Fibroblast of skin of right quadriceps (primary cell): ENCODE measurements at regions not wholly inside any gene's neighbourhood (a gene's known extent, or its start where the extent isn't known, plus 50 kb on each side); places are given as distances from the start of the nearest gene placed in this dataset.
"Not testable (repeated sequence)": the region's sequence is repeated elsewhere in the genome, so short reads cannot be mapped to it uniquely, and the experiment has no call there.

Experiments used
- DNase-seq: peaks from one replicate; pipeline ENCODE4 v3.0.0-alpha.2; 2013

DNA sequence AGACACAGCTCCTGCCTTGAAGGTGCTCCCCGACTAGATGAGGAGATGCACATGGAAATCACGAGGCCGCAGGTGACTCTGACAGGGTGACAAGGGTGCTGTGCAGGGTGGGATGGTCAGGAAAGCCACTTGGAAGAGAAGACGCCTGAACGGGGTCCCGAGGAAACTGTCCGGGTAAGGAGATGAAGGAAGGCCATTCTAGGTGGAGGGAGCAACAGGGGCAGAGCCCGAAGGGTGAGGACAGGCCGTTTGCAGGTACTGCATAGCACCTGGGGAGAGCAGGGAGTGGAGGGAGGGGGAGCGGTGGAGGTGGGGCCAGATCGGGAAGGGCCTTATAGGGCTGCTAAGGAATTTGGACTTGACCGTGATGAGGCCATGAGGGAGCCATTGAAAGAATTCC lies 105.6 kb upstream of the DLG1 start:
- no peak for DNase-seq

DNA sequence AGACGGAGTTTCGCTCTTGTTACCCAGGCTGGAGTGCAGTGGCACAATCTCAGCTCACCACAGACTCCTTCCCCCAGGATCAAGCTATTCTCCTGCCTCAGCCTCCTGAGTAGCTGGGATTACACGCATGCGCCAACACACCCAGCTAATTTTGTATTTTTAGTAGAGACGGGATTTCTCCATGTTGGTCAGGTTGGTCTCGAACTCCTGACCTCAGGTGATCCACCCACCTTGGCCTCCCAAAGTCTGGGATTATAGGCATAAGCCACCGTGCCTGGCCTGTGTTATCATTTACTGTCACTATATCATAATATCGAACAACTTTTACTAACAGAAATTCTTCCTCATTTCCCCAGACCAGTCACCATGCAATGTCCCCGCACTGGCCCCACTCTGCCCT lies 104.0 kb upstream of the DLG1 start:
- not testable (repeated sequence) for DNase-seq

DNA sequence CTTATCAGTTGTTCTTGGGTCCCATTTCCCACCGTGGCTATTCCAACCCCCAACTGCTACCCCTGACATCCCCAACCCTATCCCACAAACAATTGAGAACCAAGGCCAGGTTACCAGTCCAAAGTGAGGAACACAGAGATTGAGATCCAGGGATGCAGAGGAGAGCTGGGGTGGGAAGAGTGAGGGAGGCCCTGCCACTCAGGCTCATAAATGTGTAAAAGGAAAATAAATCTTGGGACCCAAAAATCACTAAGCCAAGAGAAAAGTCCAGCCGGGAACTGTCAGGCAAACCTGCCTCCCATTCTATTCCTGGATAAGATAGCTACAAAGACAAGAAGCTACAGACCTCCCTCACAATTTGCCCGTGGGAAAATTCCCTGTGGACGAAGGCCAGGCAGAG lies 101.1 kb upstream of the DLG1 start:
- no peak for DNase-seq

DNA sequence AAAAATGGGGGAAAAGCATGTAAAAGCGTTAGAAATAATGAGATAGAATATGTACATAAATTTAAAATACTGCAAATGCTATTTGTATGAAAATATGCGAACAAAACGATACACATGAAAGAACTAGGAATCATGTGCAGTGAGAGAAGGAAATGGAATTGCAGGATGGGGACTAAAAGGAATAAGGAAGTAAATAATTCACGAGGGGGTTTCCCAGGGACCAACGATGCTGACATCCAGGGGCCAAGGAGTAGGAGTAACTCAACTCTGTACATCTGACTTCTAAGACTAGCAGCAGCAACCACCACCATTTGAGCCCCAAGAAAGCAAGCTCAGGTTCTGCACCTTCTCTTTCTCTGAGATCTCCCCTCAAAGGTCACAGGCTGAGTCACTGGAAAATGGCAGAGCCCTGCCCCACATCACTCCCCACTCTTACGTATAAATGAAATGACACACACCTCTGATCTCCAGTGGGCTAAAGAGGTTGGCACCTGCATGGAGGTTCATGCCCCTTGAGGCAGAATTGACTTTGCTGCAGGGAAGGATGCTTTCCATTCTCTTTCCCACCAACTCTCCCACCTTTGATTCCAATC lies 100.0 kb upstream of the DLG1 start:
- DNase-seq = no peak

DNA sequence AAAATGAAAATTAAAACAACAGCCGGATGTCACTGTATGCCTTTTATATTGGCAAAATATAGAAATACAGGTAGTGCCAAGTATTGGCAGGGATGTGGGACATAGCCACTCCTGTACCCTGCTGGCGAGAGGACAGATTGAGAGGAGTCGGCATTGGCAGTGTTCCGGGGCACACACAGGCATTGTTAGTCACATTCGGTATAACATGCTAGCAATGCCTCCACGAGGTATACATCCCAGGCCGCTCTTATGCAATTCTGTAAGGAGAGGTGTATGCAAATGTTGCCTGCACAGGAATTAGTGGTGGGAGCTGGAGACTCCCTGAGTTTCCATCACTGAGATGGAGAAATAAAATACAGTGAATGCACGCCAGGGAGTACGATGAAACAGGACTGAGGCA lies 99.4 kb upstream of the DLG1 start:
- DNase-seq = no peak

DNA sequence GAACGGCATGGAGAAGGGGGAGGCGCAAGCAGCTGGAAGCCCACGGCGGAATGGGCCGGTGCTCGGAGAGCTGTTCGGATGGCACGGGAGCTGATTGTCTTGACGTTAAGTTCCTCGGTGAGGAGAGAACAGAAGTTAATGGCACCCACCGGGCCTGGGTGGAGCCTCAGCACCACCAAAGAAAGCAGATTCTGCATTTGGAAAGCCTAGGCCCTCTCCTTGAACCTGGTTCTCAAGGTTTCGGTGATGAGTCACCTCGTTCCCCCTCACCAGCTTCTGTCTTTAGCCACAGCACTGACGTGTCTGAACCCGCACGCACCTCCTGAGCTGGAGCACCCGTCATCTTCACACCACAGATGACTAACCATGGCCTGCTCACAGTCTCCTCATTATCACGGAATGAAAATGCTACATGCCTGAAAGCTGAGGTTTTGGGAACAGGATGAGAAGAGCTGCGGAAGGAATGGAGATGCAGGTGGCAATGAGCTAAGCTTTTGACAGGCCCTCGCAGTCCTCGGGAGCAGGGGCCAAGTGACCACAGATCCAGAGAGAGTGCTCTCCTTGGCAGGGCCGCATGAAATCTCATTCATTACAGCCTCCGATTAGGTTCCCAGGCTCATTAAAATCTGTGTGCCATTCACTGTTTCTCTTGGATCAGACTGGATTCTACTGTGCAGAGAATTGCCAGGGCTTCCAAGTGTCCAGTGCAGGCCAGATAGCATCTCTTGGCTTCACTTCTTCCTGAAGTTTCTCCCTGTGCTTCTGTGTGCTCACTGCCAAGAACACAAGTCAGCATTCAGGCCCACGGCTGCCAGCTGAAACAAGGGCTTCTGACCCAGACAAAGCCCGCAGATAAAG lies 96.3 kb upstream of the DLG1 start:
- peak; percentile 100 for DNase-seq

DNA sequence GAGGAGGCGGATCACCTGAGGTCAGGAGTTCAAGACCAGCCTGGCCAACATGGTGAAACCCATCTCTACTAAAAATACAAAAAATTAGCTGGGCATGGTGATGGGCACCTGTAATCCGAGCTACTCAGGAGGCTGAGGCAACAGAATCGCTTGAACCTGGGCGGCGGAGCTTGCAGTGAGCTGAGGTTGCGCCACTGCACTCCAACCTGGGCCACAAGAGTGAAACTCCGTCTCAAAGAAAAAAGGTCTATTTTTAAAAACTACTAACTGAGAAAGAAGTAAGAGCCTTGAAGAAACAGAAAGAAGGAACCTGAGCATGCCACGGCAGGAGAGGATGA lies 95.7 kb upstream of the DLG1 start:
- not testable (repeated sequence) for DNase-seq

DNA sequence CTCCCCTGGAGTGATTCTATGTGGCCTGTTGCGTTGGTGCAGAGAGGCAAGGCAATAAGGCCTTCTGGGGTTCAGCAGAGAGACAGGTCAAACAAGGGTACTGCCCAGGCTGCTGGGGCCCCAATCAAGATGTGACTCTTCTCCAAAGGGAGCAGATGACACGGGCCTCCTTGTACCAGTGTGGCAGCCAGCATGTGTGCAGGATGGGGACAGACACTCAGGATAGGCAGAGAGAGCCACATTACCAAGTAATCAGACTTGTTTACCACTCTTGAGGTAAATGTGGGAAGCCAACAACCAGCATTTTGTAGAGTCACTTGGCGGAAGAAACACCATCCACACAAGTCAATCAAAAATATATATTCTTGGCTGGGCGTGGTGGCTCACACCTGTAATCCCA lies 95.3 kb upstream of the DLG1 start:
- DNase-seq = no peak

DNA sequence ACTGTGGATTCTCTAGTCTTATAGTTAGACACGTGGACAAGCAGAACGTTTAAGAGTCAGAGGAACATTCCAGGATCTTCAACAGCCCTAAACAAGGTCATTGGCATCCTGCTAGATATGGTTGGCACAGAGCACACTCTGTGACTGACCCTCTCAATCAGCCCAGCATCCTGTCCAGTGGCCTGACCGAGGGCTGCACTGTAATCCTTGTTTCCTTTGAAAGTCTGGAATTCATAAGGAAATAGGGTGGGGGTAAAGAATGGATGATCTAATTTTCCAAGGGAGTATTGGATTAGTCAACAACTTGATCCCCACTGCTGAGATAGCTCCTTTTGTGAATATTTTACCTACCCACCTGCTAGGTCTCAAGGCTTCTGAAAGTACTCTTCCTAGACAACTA lies 94.5 kb upstream of the DLG1 start:
- peak; percentile 22 for DNase-seq

DNA sequence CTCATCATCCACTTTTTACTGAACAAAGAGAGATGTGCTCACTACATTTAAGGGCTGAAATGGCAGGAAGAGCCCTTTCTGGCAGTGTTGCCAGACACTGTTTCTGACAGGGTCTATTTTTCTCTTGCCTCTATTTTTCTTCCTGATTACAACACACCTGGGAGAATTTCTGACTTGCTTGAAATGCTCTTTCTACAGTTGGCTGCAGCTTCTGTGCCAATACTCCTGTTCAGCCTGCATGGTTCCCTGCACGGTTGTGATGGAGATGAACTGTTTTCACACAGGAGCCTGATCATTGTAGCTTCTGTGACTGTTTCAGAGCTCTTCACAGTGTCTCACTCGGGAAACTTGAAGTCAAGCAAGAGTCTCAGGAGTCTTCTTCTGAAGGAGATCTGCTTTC lies 83.0 kb upstream of the DLG1 start:
- DNase-seq = no peak

DNA sequence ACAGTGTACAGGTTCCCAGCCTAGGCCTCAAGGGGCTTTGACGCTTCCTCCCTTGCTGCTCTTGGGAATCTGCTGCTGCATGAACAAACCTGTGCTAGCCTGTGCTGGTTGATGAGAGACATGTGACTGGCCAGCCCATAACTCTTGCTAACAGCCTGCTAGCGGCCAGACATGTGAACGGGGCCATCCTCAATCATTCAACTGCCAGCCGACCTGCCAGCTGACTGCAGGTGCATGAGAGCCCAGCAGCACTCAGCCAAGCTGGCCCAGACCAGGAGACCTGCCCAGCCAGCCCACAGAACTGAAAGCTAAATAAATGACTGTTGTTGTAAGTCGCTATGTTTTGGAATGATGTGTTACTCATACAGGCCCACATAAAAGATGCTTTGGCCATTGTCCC lies 82.4 kb upstream of the DLG1 start:
- no peak for DNase-seq

DNA sequence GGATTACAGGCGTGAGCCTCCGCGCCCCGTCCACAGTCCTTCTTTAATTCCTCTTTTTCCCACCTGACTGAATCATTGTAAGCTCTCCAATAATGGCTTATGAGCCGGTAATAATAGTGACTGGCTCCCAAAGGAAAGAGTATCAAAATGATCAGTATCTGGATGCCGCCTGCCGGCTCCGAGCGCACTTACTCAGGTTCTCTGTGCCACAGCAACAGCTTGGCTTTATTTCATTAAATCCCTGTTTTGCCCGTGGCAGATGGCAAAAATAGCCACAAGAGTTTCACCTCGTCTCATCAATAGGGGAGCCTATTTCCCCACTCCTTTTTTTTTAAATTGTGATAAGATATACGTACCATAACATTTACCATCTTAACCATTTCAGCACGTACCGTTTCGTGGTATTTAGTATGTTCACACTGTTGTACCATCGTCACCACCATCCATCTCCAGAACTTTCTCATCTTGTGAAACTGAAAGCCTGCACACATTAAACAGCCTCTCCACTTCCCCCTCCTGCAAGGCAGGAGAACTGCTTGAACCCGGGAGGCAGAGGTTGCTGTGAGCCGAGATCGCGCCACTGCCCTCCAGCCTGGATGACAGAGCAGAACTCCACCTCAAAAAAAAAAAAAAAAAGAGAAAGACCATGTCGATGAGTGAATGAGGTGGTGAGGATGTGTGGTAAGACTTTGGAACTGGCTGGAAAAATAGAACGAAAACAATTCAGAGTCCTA lies 80.7 kb upstream of the DLG1 start:
- DNase-seq = no peak

DNA sequence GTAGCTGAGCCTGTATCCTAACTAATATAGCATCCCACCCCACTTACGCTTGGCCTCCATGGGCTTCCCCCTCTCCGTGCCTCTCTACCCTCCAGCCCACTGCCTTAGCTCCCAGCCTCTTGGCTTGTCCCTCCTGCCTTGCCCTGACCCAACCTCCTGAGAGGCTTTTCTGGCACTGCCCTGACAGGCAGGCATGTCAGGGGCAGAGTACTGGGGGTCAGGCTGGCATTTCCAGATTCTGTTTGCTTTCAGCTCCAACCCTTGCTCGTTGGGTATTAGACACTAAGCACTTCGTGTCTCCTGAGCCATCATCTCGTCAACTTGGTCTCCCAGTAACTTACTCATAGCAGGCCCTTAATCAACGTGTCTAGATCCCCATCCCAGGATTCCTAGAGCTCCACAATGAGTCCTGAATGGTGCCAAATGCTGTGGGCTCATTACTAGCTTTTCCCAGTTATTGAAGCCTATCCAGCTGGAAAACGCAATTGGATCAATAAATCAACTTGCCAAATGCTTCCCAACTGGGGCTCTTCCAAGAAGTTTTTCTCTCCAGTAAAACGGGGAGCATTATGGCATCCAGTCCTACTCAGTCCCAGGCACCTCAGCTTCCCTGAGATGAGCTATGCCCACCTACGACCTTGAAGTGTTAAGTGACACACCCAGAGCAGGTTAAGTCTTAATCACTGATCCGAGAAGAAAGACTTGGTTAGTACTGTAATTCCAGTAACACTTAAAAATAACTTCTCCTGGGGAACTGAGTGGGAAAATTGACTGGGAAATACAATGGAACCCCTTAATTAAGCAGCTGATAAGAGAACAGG lies 78.5 kb upstream of the DLG1 start:
- no peak for DNase-seq

DNA sequence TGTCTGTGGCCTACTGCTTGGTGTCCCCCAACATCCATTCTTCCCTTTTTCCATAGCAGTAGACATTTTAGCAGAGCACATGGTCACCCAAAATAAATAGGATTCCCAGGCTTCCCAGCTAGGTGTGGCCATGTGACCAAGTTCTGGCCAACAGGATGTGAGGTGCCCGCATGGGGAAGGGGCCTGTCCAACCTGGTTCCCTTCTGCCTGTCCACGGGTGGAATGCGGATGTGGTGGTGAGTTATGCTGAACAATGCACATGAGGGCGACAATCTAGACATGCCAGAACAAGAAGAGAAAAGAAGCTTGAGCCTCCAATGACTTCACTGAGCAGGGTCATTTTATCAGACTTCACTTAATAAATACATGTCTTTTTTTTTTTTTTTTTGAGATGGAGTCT lies 77.6 kb upstream of the DLG1 start:
- no peak for DNase-seq

DNA sequence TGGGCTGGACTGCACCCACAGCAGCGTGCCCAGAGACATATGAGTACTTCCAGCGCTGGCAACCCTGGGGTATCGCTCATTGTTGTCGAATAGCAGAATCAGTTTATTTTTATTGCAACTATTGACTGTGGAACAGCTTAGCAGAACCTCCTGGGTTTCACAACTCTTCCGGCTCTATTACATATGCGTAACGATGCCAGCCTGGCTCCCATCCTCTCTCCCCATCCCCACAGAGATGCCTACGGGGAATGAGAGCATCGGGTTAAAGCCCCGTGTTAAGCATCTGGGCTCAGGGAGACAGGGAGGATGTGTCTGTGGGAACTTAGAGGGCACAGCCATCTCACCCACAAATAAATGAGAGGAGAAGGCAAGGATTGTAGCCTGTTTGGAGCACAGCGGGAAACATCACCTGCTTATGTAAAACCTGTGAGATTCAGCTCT lies 76.6 kb upstream of the DLG1 start:
- no peak for DNase-seq

DNA sequence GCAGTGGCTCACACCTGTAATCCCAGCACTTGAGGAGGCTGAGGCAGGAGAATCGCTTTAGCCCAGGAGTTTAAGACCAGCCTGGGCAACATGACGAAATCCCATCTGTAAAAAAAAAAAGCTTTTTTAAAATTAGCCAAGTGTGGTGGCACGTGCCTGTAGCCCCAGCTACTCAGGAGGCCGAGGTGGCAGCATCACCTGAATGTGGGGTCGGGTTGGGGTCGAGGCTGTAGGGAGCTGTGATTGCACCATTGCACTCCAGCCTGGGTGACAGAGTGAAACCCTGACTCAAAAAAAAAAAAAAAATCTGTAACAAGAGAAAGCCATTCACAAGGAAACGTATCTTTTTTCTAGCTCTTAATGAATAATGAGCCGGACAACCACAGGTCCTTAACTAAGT lies 74.7 kb upstream of the DLG1 start:
- DNase-seq = no peak

DNA sequence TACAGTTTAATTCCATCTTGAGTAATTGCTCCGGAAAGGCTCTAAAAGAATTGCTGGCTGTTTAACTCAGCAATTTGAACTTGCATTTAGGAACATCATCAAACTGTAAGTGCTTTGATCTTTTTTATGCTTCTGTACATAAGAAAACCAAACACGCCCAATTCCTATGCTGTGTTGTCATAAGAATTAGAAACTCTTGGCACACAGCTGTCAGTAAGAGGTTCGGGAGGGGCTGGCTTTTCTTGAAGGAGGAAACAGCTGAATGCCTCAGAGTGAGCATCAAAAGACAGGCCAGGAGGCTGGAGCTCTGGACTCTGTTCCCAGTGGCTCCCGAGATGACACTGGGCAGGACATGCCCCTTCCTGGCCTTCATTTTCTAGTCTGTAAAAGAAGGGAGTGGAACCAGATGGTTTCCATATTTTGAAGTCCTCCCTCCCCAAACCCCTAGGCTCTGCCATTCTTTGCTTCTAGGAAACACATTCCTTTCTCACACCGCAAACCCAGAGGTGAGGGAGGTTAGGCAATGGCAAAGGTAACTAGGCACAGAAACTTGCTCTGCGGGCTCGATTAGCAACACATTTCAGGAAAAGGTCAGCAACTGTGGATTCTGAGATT lies 73.7 kb upstream of the DLG1 start:
- peak; percentile 90 for DNase-seq

DNA sequence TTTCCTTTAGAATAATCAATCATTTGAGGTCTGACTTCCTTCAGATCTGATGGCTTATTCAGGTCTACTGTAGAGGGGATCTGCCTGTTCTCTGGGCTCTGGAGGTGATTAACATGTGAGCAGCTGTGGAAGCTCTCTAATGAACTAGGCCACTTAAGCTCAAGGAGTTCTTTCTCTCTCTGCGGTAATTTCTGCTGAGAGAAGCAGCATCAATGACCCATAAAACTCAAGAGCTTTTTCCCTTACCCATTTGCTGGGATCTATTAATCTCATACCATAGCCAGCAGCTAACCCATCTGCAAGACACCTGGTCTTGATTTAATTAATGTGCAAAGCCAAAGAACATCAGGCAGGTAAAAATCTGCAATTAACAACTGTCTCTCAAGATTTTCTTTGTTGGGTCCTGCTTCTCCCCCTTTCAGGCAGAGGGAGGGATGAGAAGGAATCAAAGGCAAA lies 73.2 kb upstream of the DLG1 start:
- peak; percentile 30 for DNase-seq

DNA sequence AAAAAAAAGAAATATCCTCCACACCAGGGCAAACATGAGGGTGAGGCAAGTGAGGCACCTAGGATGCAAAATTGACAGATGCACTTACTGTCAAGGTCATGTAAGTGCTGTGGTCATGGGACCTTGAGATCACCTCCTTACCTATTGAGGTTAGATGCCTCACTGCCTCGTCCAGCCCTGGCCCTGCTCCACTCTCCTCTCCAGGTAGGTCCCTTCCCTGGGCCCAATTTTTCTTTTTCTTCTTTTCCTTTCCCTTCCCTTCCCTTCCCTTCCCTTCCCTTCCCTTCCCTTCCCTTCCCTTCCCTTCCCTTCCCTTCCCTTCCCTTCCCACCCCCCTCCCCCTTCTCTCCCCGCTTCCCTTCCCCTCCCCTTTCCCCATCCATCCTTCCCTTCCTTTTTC lies 71.1 kb upstream of the DLG1 start:
- DNase-seq = no peak

DNA sequence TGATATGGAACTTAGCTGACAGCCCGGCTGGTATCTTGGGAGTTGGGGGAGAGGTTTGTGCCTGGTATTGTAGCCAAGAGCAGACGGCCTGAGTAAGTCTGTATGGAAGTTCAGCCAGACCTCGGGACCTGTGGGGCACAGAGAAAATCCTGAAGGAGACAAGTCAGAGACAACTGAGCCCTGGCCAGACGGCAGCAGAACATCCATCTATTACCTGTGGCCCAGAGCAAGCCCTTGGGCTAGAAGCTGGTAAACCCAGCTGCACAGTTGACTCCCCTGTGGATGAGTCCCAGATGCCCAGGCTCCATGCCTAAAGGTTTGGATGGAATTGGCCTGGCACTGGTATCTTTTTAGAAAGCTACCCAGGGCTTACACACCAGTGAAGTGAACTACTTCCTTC lies 70.4 kb upstream of the DLG1 start:
- no peak for DNase-seq

DNA sequence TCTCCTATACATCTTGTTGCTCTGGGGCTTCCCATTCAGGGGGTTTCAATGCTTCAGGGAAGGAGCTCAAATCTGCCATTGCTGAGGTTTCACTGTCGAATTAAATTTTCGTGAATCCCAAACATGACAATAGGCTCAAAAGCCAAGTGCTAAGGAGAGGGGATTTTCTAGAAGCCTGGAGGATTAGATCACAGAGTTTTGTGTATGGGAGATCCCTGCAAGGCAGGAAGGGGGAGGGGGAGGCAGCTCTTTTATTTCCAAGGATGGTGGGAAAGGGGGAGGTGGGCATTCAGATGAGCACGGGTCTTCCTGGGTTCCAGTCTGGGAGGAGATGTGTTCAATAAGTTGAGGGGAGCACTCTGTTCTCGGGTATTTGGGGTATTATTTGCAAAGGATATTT lies 69.9 kb upstream of the DLG1 start:
- peak; percentile 34 for DNase-seq

DNA sequence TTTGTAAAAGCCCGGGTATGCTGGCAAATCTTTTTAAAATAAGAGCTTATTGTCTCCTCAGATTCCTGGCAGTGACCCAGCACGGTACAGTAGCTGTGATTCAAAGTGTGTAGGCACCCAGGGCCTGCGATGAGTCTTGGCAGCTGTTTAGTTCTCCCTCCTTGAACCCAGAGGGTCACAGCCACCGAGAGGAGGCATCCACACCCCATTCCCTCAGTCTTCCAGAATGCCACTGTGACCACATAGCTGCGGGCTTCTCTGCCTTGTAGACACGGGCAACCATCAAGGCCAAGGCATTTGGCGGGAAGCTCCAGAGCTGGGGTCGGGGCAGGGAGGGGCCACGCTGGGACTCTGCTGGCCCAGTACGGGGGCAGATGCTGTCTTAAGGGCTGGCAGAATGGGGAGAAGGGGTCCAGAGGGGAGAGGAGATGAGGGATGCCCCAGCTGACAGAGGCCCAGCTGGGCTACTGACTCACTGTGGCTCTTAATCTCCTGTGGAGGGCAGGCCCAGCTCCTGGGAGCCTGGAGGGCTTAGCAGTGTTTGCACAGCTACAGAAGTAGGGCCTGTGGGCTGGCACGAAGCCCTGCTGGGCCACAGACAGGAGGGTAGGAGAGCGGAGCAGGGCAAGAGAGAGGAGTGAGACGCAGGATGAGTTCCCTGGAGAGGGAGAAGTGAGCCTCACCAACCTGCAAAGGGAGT lies 68.8 kb upstream of the DLG1 start:
- DNase-seq = peak; percentile 82
